Mesendoderm (in vitro differentiated cells): ENCODE measurements at regions not wholly inside any gene's neighbourhood (a gene's known extent, or its start where the extent isn't known, plus 50 kb on each side); places are given as distances from the start of the nearest gene placed in this dataset.
"Not testable (repeated sequence)": the region's sequence is repeated elsewhere in the genome, so short reads cannot be mapped to it uniquely, and the experiment has no call there.

Experiments used
- DNase-seq: peaks from one replicate; pipeline ENCODE4 v3.0.0; 2013
- H2AK5ac ChIP-seq: 2 replicates; pipeline ENCODE4 v1.6.1; 2013; ENCODE audit warnings: low read length, inconsistent platforms
- H2BK120ac ChIP-seq: 2 replicates; pipeline ENCODE4 v1.6.1; 2013; ENCODE audit warnings: low read depth, mild to moderate bottlenecking, low read length, moderate library complexity, mixed read lengths
- H2BK15ac ChIP-seq: replicated peaks from 2 replicates; pipeline ENCODE4 v1.6.1; 2013; ENCODE audit warnings: low read depth, mild to moderate bottlenecking, moderate library complexity
- H2BK5ac ChIP-seq: 2 replicates; pipeline ENCODE4 v1.6.1; 2013; ENCODE audit warnings: low read length, inconsistent platforms
- H3K18ac ChIP-seq: 2 replicates; pipeline ENCODE4 v1.6.1; 2013; ENCODE audit warnings: mild to moderate bottlenecking, low read length, mixed read lengths
- H3K23ac ChIP-seq: one replicate; pipeline ENCODE4 v1.6.1; 2013; ENCODE audit warnings: low read length
- H3K27ac ChIP-seq: 2 replicates; pipeline ENCODE4 v1.5.1; 2013; ENCODE audit warnings: low read depth, mild to moderate bottlenecking, inconsistent platforms, low read length, moderate library complexity
- H3K27me3 ChIP-seq: 2 replicates; pipeline ENCODE4 v1.6.1; 2013; ENCODE audit warnings: low read length, control low read depth, mild to moderate bottlenecking, inconsistent platforms; ENCODE audit not compliant: insufficient read depth, poor library complexity
- H3K36me3 ChIP-seq: 2 replicates; pipeline ENCODE4 v1.6.1; 2013; ENCODE audit warnings: low read length, inconsistent platforms; ENCODE audit not compliant: control insufficient read depth, insufficient read depth
- H3K4ac ChIP-seq: one replicate; pipeline ENCODE4 v1.6.1; 2013; ENCODE audit warnings: low read depth, mild to moderate bottlenecking, low read length, moderate library complexity
- H3K4me1 ChIP-seq: 2 replicates; pipeline ENCODE4 v1.6.1; 2013; ENCODE audit warnings: low read depth, low read length, inconsistent platforms; ENCODE audit not compliant: control insufficient read depth
- H3K4me2 ChIP-seq: 2 replicates; pipeline ENCODE4 v1.6.1; 2013; ENCODE audit warnings: low read length
- H3K4me3 ChIP-seq: 2 replicates; pipeline ENCODE4 v1.5.1; 2013; ENCODE audit warnings: mild to moderate bottlenecking, low read length
- H3K56ac ChIP-seq: one replicate; pipeline ENCODE4 v1.6.1; 2013; ENCODE audit warnings: low read length
- H3K79me1 ChIP-seq: 2 replicates; pipeline ENCODE4 v1.6.1; 2013; ENCODE audit warnings: low read length, inconsistent platforms
- H3K79me2 ChIP-seq: 2 replicates; pipeline ENCODE4 v1.6.1; 2013; ENCODE audit warnings: mild to moderate bottlenecking, low read length; ENCODE audit not compliant: control insufficient read depth, insufficient read depth
- H3K9ac ChIP-seq: 2 replicates; pipeline ENCODE4 v1.6.1; 2013; ENCODE audit warnings: low read length, inconsistent platforms
- H4K5ac ChIP-seq: one replicate; pipeline ENCODE4 v1.6.1; 2013; ENCODE audit warnings: low read length
- H4K8ac ChIP-seq: one replicate; pipeline ENCODE4 v1.6.1; 2013; ENCODE audit warnings: low read depth, mild to moderate bottlenecking, control low read depth, low read length, moderate library complexity
- WGBS: extraction: QIAGEN DNeasy Blood & Tissue Kit; methylation state at CpG from one replicate; pipeline ENCODE4 v1.1.7; 2013; ENCODE audit warnings: low lambda C conversion rate, missing lambda C conversion rate; ENCODE audit not compliant: insufficient coverage; ENCODE audit errors: extremely low coverage; 5-methylcytosine and 5-hydroxymethylcytosine counted together

DNA sequence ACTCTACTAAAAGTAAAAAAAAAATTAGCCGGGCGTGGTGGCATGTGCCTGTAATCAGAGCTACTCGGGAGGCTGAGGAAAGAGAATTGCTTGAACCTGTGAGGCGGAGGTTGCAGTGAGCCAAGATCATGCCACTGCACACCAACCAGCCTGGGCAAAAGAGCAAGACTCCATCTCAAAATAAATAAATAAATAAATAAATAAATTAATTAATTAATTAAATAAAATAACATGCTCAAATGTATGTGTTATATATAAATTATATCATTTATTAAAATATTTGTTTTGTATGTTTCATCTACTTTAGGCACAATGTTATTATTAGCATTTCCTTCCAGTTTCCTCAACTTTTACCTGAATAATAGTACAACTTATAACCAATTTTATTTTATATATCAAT lies 229.6 kb downstream of the ALG10 start:
- H3K27me3 ChIP-seq, H3K4me2 ChIP-seq, H3K79me2 ChIP-seq, H2AK5ac ChIP-seq, H2BK120ac ChIP-seq, H3K27ac ChIP-seq, H3K4ac ChIP-seq, H4K8ac ChIP-seq, H3K4me1 ChIP-seq, H3K79me1 ChIP-seq, H3K9ac ChIP-seq, H3K36me3 ChIP-seq, H4K5ac ChIP-seq, DNase-seq, H3K23ac ChIP-seq, H3K18ac ChIP-seq, H3K4me3 ChIP-seq, H2BK15ac ChIP-seq, H2BK5ac ChIP-seq, H3K56ac ChIP-seq: not testable (repeated sequence)
- no CpG with 5 or more reads among the region's 4 CpGs for WGBS

DNA sequence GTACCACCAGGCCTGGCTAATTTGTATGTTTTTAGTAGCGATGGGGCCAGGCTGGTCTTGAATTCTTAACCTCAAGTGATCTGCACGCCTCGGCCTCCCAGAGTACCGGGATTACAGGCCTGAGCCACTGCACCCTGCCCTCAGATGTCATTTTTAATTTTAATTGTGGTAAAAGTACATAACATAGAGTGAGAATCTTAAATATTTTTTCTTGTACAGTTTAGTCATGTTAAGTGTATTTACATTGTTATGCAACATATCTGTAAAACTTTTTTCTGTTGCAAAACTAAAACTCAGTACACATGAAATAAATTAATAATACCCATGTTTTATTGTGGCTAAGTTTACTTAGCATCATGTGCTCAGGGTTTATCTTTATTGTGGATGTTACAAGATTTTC lies 231.4 kb downstream of the ALG10 start:
- H2BK5ac ChIP-seq: no peak overlapping the region
- H3K23ac ChIP-seq: no peak overlapping the region
- H3K4me1 ChIP-seq: no peaks in the 10 kb centered on the region
- no peak overlapping the region for H3K4ac ChIP-seq
- no peaks in the 10 kb centered on the region for H3K36me3 ChIP-seq
- H3K79me2 ChIP-seq: no peaks in the 10 kb centered on the region
- H3K27ac ChIP-seq: no peak overlapping the region
- no peak overlapping the region for H2BK15ac ChIP-seq
- no peak overlapping the region for H2AK5ac ChIP-seq
- H3K9ac ChIP-seq: no peak overlapping the region
- no peak overlapping the region for H4K8ac ChIP-seq
- H3K18ac ChIP-seq: no peak overlapping the region
- H4K5ac ChIP-seq: no peak overlapping the region
- no peak overlapping the region for H3K4me2 ChIP-seq
- no CpG with 5 or more reads among the region's 4 CpGs for WGBS
- H3K27me3 ChIP-seq: no peaks in the 10 kb centered on the region
- no peaks in the 10 kb centered on the region for H3K79me1 ChIP-seq
- no peak for DNase-seq
- H3K4me3 ChIP-seq: no peak overlapping the region
- no peak overlapping the region for H3K56ac ChIP-seq
- H2BK120ac ChIP-seq: no peak overlapping the region

DNA sequence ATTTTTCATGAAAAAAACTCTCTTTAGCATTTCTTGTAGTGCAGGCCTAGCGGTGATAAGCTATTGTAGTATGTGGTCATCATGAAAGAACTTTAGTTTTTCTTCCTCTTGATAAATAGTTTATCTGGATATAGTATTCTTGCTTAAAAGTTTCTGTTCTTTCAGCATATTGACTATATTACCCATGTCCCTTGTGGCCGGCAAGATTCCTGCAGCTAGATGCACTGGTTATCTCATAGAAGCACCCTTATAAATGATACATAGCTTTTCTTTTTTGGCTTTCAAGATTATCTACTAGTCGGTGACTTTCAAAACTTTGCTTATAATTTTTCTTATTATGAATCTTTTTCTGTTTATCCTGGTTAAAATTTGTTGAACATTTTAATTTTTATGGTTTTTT lies 234.8 kb downstream of the ALG10 start:
- DNase-seq: no peak
- Histone ChIP-seq H3K18ac (no peak overlapping the region), H3K79me2 (no peaks in the 10 kb centered on the region), H3K9ac (no peak overlapping the region), H3K4me3 (no peak overlapping the region), H3K36me3 (no peaks in the 10 kb centered on the region), H3K4me1 (no peaks in the 10 kb centered on the region), H4K8ac (no peak overlapping the region), H3K4me2 (no peak overlapping the region), H2BK5ac (no peak overlapping the region), H2BK120ac (no peak overlapping the region), H3K23ac (no peak overlapping the region), H3K79me1 (no peaks in the 10 kb centered on the region), H2AK5ac (no peak overlapping the region), H3K4ac (no peak overlapping the region), H3K56ac (no peak overlapping the region), H3K27me3 (no peaks in the 10 kb centered on the region), H3K27ac (no peak overlapping the region), H2BK15ac (no peak overlapping the region), H4K5ac (no peak overlapping the region)
- WGBS: no CpG with 5 or more reads among the region's 3 CpGs

DNA sequence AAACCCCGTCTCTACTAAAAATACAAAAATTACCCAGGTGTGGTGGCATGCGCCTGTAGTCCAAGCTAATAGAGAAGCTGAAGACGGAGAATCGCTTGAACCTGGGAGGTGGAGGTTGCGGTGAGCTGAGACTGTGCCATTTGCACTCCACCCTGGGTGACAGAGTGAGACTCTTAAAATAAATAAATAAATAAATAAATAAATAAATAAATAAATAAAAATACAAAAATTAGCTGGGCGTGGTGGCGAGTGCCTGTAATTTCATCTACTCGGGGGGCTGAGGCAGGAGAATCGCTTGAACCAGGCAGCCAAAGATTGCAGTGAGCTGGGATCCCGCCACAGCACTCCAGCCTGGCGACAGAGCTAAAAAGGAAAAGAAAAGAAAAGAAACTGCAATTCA lies 239.8 kb downstream of the ALG10 start:
- H3K9ac ChIP-seq, H2BK5ac ChIP-seq, H3K4me2 ChIP-seq, H3K18ac ChIP-seq, H3K56ac ChIP-seq, H3K4me1 ChIP-seq, H4K5ac ChIP-seq, H3K79me1 ChIP-seq, H3K79me2 ChIP-seq, DNase-seq, H2BK120ac ChIP-seq, H3K4me3 ChIP-seq, H3K4ac ChIP-seq, H4K8ac ChIP-seq, H2AK5ac ChIP-seq, H3K36me3 ChIP-seq, H3K27me3 ChIP-seq, H2BK15ac ChIP-seq, H3K23ac ChIP-seq, H3K27ac ChIP-seq: not testable (repeated sequence)
- no CpG with 5 or more reads among the region's 11 CpGs for WGBS

DNA sequence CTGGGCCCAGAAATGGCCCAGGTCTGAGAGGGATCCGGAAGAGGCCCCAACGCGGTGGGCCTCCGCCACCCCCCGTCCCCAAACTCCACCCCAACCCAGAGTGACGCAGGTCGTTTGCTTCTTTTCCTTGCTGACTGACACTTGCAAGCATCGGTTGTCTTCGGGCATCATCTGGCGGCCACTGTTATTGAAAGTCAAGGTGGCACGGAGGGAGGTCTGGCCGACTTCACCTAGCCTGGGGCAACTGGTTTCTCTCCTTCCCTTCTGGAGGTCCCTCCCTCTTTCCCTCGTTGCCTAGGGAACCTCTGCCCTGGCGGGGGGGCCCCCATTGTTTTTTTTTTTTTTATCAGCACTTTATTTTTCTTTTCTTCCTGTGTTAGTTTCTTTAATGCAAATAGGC lies 241.8 kb downstream of the ALG10 start:
- H2BK5ac ChIP-seq: no peak overlapping the region
- no peak overlapping the region for H2BK120ac ChIP-seq
- H2BK15ac ChIP-seq: no peak overlapping the region
- H3K23ac ChIP-seq: no peak overlapping the region
- H3K4ac ChIP-seq: no peak overlapping the region
- no CpG with 5 or more reads among the region's 14 CpGs for WGBS
- no peaks in the 10 kb centered on the region for H3K4me1 ChIP-seq
- no peak overlapping the region for H4K5ac ChIP-seq
- no peak overlapping the region for H3K18ac ChIP-seq
- no peak overlapping the region for H3K9ac ChIP-seq
- H3K27ac ChIP-seq: no peak overlapping the region
- no peak overlapping the region for H2AK5ac ChIP-seq
- H3K27me3 ChIP-seq: no peaks in the 10 kb centered on the region
- no peaks in the 10 kb centered on the region for H3K79me2 ChIP-seq
- no peak overlapping the region for H3K4me3 ChIP-seq
- H3K36me3 ChIP-seq: no peaks in the 10 kb centered on the region
- no peak overlapping the region for H4K8ac ChIP-seq
- DNase-seq: no peak
- no peak overlapping the region for H3K4me2 ChIP-seq
- no peak overlapping the region for H3K56ac ChIP-seq
- H3K79me1 ChIP-seq: no peaks in the 10 kb centered on the region

DNA sequence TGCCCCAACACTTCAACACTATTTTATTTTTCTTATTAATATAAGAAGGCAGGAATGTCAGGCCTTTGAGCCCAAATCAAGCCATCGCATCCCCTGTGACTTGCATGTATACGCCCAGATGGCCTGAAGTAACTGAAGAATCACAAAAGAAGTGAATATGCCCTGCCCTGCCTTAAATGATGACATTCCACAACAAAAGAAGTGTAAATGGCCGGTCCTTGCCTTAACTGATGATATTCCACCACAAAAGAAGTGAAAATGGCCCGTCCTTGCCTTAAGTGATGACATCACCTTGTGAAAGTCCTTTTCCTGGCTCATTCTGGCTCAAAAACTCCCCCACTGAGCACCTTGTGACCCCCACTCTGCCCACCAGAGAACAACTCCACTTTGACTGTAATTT lies 251.4 kb downstream of the ALG10 start:
- H3K9ac ChIP-seq, DNase-seq, H3K23ac ChIP-seq, H3K4me1 ChIP-seq, H3K27me3 ChIP-seq, H3K4me3 ChIP-seq, H3K56ac ChIP-seq, H4K5ac ChIP-seq, H2BK120ac ChIP-seq, H3K4me2 ChIP-seq, H3K4ac ChIP-seq, H3K18ac ChIP-seq, H3K27ac ChIP-seq, H2AK5ac ChIP-seq, H3K79me2 ChIP-seq, H3K79me1 ChIP-seq, H3K36me3 ChIP-seq, H4K8ac ChIP-seq, H2BK5ac ChIP-seq, H2BK15ac ChIP-seq: not testable (repeated sequence)
- no CpG with 5 or more reads among the region's 4 CpGs for WGBS
